Uterus (tissue), 2 donors: ENCODE measurements at regions not wholly inside any gene's neighbourhood (a gene's known extent, or its start where the extent isn't known, plus 50 kb on each side); places are given as distances from the start of the nearest gene placed in this dataset.

Experiments used
- CTCF ChIP-seq, 4 experiments: fragments of 200-600 bp in 2 of 4; fragments of 450-650 bp in 2 of 4; sonication (generic) in 2 of 4; IDR thresholded peaks; one replicate each; pipeline ENCODE4 v1.5.1; 2016 to 2019; ENCODE audit warnings: antibody characterized with exemption in 4 of 4, mild to moderate bottlenecking in 2 of 4, moderate library complexity in 1 of 4
- POLR2A ChIP-seq, 2 donors: fragments of 450-650 bp; IDR thresholded peaks; one replicate each; pipeline ENCODE4 v1.6.1; 2016; ENCODE audit warnings: antibody characterized with exemption in 2 of 2, mild to moderate bottlenecking in 1 of 2, moderate library complexity in 1 of 2

DNA sequence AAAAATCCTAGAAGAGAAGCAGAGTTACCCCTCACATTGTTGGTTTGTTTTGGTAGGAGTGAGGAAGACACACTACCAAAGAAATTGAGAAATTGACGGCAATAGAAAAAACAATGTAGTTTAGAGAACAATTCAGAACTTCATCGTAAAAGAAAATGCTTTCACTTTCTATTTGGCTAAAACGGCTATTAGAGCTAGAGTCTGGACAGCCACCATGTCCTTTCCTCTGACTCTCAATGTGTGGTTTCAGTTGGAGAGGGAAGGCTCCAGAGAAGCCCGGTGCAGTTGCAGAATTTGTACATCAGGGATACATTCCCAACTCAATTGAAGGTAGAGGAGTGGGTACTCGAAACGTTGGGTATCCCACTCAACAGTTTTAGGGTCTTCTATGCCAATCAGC lies 535.3 kb downstream of the GALC start:
- no peak for TF ChIP-seq CTCF (IDR thresholded peaks at IDR 0.05)
- TF ChIP-seq POLR2A (IDR thresholded peaks at IDR 0.05) = no peak
